GM12878 (cell line): ENCODE measurements at regions not wholly inside any gene's neighbourhood (a gene's known extent, or its start where the extent isn't known, plus 50 kb on each side); places are given as distances from the start of the nearest gene placed in this dataset.

Experiments
- ATAC-seq: fragments of 200-7000 bp; cut with Tn5 transposase; 3 replicates; pipeline ENCODE4 v1.9.1; 2020; ENCODE audit warnings: mild to moderate bottlenecking, moderate library complexity
- BruUV-seq: library from RNA; stranded (reverse); fragments of 400-500 nt; replicated peaks from 2 replicates; lab custom pipeline; 2021; lab: Mats Ljungman, UMichigan
- CTCF ChIA-PET: fragments of 300-600 bp; sonication (Branson Sonifier 250); formaldehyde crosslinking; extraction: SDS; loops from one replicate; lab custom pipeline; 2021; ENCODE audit warnings: inconsistent platforms; lab: Yijun Ruan, JAX
- POLR2A ChIA-PET: fragments of 350-600 bp; formaldehyde crosslinking; extraction: SDS; loops from one replicate; lab custom pipeline; 2021; ENCODE audit warnings: inconsistent platforms; lab: Charles Lee
- RAD21 ChIA-PET: fragments of 300-600 bp; sonication (Branson Sonifier 250); formaldehyde crosslinking; loops from one replicate; lab custom pipeline; 2023; ENCODE audit warnings: antibody characterized with exemption; ENCODE audit not compliant: unreplicated experiment; lab: Charles Lee
- SMC1A ChIA-PET: fragments of 300-600 bp; sonication (Branson Sonifier 250); formaldehyde crosslinking; loops from one replicate; lab custom pipeline; 2023; ENCODE audit not compliant: unreplicated experiment, uncharacterized antibody; lab: Charles Lee
- DNase-seq: peaks from one replicate; pipeline ENCODE4 v3.0.0-alpha.2; 2011; ENCODE audit warnings: low read depth, low spot score
- FAIRE-seq: peaks from 3 replicates; lab custom pipeline; 2011; peaks lifted over from hg19 to GRCh38; lab: Jason Lieb, UNC
- H2AFZ ChIP-seq: 2 replicates; pipeline ENCODE4 v1.6.0; 2011; ENCODE audit warnings: low read depth, low read length, control low read depth; ENCODE audit not compliant: control insufficient read depth
- H3K27ac ChIP-seq: 2 replicates; pipeline ENCODE4 v1.5.1; 2011; ENCODE audit warnings: control low read depth; ENCODE audit not compliant: control insufficient read depth, insufficient read depth
- H3K27me3 ChIP-seq, 2 experiments: replicated peaks in 1 of 2; 2 replicates each; pipeline versions ENCODE4 v1.6.0 to v1.6.1; 2011; ENCODE audit warnings: low read length in 1 of 2; ENCODE audit not compliant: control insufficient read depth in 2 of 2, insufficient read depth in 2 of 2
- H3K36me3 ChIP-seq, 2 experiments: 2 replicates each; pipeline ENCODE4 v1.5.1; 2011; ENCODE audit warnings: low read length in 1 of 2; ENCODE audit not compliant: control insufficient read depth in 2 of 2, insufficient read depth in 2 of 2
- H3K4me1 ChIP-seq: 2 replicates; pipeline ENCODE4 v1.6.1; 2011; ENCODE audit warnings: mild to moderate bottlenecking, low read length, moderate library complexity, mixed read lengths; ENCODE audit not compliant: control insufficient read depth, insufficient read depth
- H3K4me2 ChIP-seq: 2 replicates; pipeline ENCODE4 v1.6.0; 2011; ENCODE audit warnings: control low read depth; ENCODE audit not compliant: control insufficient read depth, insufficient read depth
- H3K4me3 ChIP-seq: fragments of 200-600 bp; sonication (generic); 2 replicates; pipeline ENCODE4 v1.5.1; 2016
- H3K79me2 ChIP-seq: 2 replicates; pipeline ENCODE4 v1.6.0; 2011; ENCODE audit warnings: low read length; ENCODE audit not compliant: control insufficient read depth, insufficient read depth
- H3K9ac ChIP-seq: 2 replicates; pipeline ENCODE4 v1.8.0; 2011; ENCODE audit warnings: low read length, control low read depth, mixed read lengths; ENCODE audit not compliant: control insufficient read depth, insufficient read depth
- H3K9me3 ChIP-seq: replicated peaks from 3 replicates; pipeline ENCODE4 v1.5.1; 2011; ENCODE audit warnings: mild to moderate bottlenecking, low read length; ENCODE audit not compliant: control insufficient read depth, insufficient read depth
- H4K20me1 ChIP-seq: 2 replicates; pipeline ENCODE4 v1.6.0; 2011; ENCODE audit not compliant: control insufficient read depth, insufficient read depth
- BCL3 ChIP-seq: IDR thresholded peaks from 2 replicates; pipeline ENCODE4 v1.6.1; 2011; ENCODE audit warnings: borderline replicate concordance, low read depth, mild to moderate bottlenecking, moderate library complexity, low read length; ENCODE audit not compliant: insufficient read depth, poor library complexity, severe bottlenecking
- CUX1 ChIP-seq: IDR thresholded peaks from 2 replicates; pipeline ENCODE4 v1.6.1; 2012; ENCODE audit warnings: improper control_type of control experiment, low read depth, low read length; ENCODE audit not compliant: insufficient replicate concordance
- ETV6 ChIP-seq, 2 experiments: fragments of 450-650 bp in 1 of 2; IDR thresholded peaks in 1 of 2; conservative IDR thresholded peaks in 1 of 2; 2 replicates each; pipeline ENCODE4 v1.6.1; 2014; ENCODE audit warnings: antibody characterized with exemption in 1 of 2, borderline replicate concordance in 1 of 2, low read depth in 1 of 2, mild to moderate bottlenecking in 1 of 2, moderate library complexity in 1 of 2
- GATAD2B ChIP-seq: fragments of 450-650 bp; conservative IDR thresholded peaks from 2 replicates; pipeline ENCODE4 v1.6.1; 2017; ENCODE audit warnings: low read depth, mild to moderate bottlenecking, moderate library complexity
- IKZF1 ChIP-seq: fragments of 450-650 bp; conservative IDR thresholded peaks from 2 replicates; pipeline ENCODE4 v1.6.1; 2017; ENCODE audit warnings: antibody characterized with exemption, mild to moderate bottlenecking
- JUND ChIP-seq: IDR thresholded peaks from 2 replicates; pipeline ENCODE4 v1.6.1; 2012; ENCODE audit warnings: low read depth, mild to moderate bottlenecking, low read length, improper control_type of control experiment, moderate library complexity
- NFXL1 ChIP-seq: fragments of 450-650 bp; IDR thresholded peaks from 2 replicates; pipeline ENCODE4 v1.6.1; 2017; ENCODE audit warnings: antibody characterized with exemption, mild to moderate bottlenecking, borderline replicate concordance
- PAX5 ChIP-seq: IDR thresholded peaks from 2 replicates; pipeline ENCODE4 v1.6.1; 2011; ENCODE audit warnings: low read depth, low read length, borderline replicate concordance
- POU2F2 ChIP-seq: IDR thresholded peaks from 3 replicates; pipeline ENCODE4 v1.6.1; 2011; ENCODE audit warnings: low read depth, mild to moderate bottlenecking, low read length, borderline replicate concordance
- RAD21 ChIP-seq: IDR thresholded peaks from 2 replicates; pipeline ENCODE4 v1.6.1; 2011; ENCODE audit warnings: mild to moderate bottlenecking, low read depth, low read length, moderate library complexity; ENCODE audit not compliant: insufficient read depth
- RELA ChIP-seq: fragments of 450-650 bp; IDR thresholded peaks from 2 replicates; pipeline ENCODE4 v1.8.0; 2014; ENCODE audit warnings: borderline replicate concordance; ENCODE audit not compliant: partially characterized antibody
- ZNF687 ChIP-seq: fragments of 450-650 bp; IDR thresholded peaks from 2 replicates; pipeline ENCODE4 v1.6.1; 2017; ENCODE audit warnings: mild to moderate bottlenecking, moderate library complexity
- WGBS: methylation state at CpG from one replicate; pipeline ENCODE4 v1.1.6; 2016; ENCODE audit warnings: low lambda C conversion rate; ENCODE audit not compliant: insufficient replicate concordance, insufficient coverage; ENCODE audit errors: missing lambda C conversion rate; 5-methylcytosine and 5-hydroxymethylcytosine counted together
- in situ Hi-C: fragments of 300-500 bp; cut with MboI; formaldehyde crosslinking; loops from 9 replicates; pipeline ENCODE4 v1.14.3; 2018; ENCODE audit warnings: mixed read lengths
- intact Hi-C: fragments of 100-400 bp; cut with micrococcal nuclease; formaldehyde crosslinking; loops from one replicate; pipeline ENCODE4 v1.14.2; 2022; ENCODE audit not compliant: unreplicated experiment

GRCh38 chr11:8796941-8797340, 114.0 kb upstream of the AKIP1 start:
- RAD21 ChIA-PET = no interaction called here
- no peak for TF ChIP-seq ETV6 (conservative IDR thresholded peaks at IDR 0.05 in 1 of 2, IDR thresholded peaks at IDR 0.05 in 1 of 2; ENCODE audit: borderline replicate concordance in 1 of 2, low read depth in 1 of 2)
- TF ChIP-seq BCL3 = no peak
- no peak for TF ChIP-seq PAX5
- TF ChIP-seq IKZF1 = no peak
- no peak for TF ChIP-seq GATAD2B
- no peak for TF ChIP-seq RELA
- TF ChIP-seq JUND = no peak
- no peak for TF ChIP-seq RAD21
- no peak for TF ChIP-seq CUX1
- TF ChIP-seq NFXL1 = no peak
- TF ChIP-seq POU2F2 = no peak
- TF ChIP-seq ZNF687 = no peak
- CTCF ChIA-PET = interaction anchor here (1.9 kb wide), 1 partner anchor 17 kb away, joined by 5 read pairs; no protein-coding TSS in a partner anchor
- SMC1A ChIA-PET = no interaction called here
- in situ Hi-C loops (no loop called here), intact Hi-C loops (no loop called here)
- WGBS = 100% methylated on average over 1 of the region's 1 CpG
- H3K27ac ChIP-seq = no peak overlapping the region
- H3K79me2 ChIP-seq = no peaks in the 10 kb centered on the region
- no peak overlapping the region for H3K4me3 ChIP-seq
- no peaks in the 10 kb centered on the region for H3K4me1 ChIP-seq
- no peaks in the 10 kb centered on the region for H4K20me1 ChIP-seq
- no TSS peak for BruUV-seq
- H3K4me2 ChIP-seq = no peak overlapping the region
- DNase-seq (no peak), ATAC-seq (no peak), FAIRE-seq (no peak)
- no peaks in the 10 kb centered on the region for H3K36me3 ChIP-seq
- H3K27me3 ChIP-seq = no peaks in the 10 kb centered on the region; a peak in 1 of 4 replicates
- H2AFZ ChIP-seq = no peak overlapping the region
- POLR2A ChIA-PET = interaction anchor here (1.2 kb wide), 1 partner anchor 18 kb away, joined by 3 read pairs; no protein-coding TSS in a partner anchor
- no peaks in the 10 kb centered on the region for H3K9me3 ChIP-seq
- H3K9ac ChIP-seq = no peak overlapping the region
